HEK293T (cell line): ENCODE measurements at regions not wholly inside any gene's neighbourhood (a gene's known extent, or its start where the extent isn't known, plus 50 kb on each side); places are given as distances from the start of the nearest gene placed in this dataset.

Experiments
- CTCF ChIA-PET: fragments of 350-600 bp; formaldehyde crosslinking; extraction: SDS; loops from one replicate; lab custom pipeline; 2021; ENCODE audit warnings: antibody characterized with exemption, inconsistent platforms; lab: Yijun Ruan, JAX
- POLR2A ChIA-PET: fragments of 350-600 bp; formaldehyde crosslinking; extraction: SDS; loops from one replicate; lab custom pipeline; 2020; ENCODE audit warnings: antibody characterized with exemption, inconsistent platforms; lab: Yijun Ruan, JAX
- DNase-seq: peaks from one replicate; pipeline ENCODE4 v3.0.0; 2012; ENCODE audit warnings: mixed read lengths; ENCODE audit errors: extremely low spot score
- ARNT ChIP-seq: fragments of 450-650 bp; IDR thresholded peaks from 2 replicates; pipeline ENCODE4 v1.6.1; 2017; ENCODE audit warnings: mild to moderate bottlenecking
- BHLHE40 ChIP-seq: fragments of 450-650 bp; IDR thresholded peaks from 2 replicates; pipeline ENCODE4 v1.6.1; 2016; ENCODE audit warnings: mild to moderate bottlenecking, moderate library complexity, borderline replicate concordance
- CTBP1 ChIP-seq: fragments of 450-650 bp; IDR thresholded peaks from 2 replicates; pipeline ENCODE4 v1.6.1; 2016; ENCODE audit warnings: borderline replicate concordance
- ELF4 ChIP-seq: fragments of 450-650 bp; IDR thresholded peaks from 2 replicates; pipeline ENCODE4 v1.6.1; 2017; ENCODE audit warnings: antibody characterized with exemption
- FOXA1 ChIP-seq: fragments of 450-650 bp; IDR thresholded peaks from 2 replicates; pipeline ENCODE4 v1.6.1; 2016; ENCODE audit warnings: mild to moderate bottlenecking
- FOXK2 ChIP-seq: fragments of 450-650 bp; IDR thresholded peaks from 2 replicates; pipeline ENCODE4 v1.6.1; 2016; ENCODE audit warnings: mild to moderate bottlenecking
- HDGF ChIP-seq: fragments of 450-650 bp; IDR thresholded peaks from 2 replicates; pipeline ENCODE4 v1.6.1; 2017; ENCODE audit warnings: antibody characterized with exemption, borderline replicate concordance
- L3MBTL2 ChIP-seq: fragments of 450-650 bp; conservative IDR thresholded peaks from 2 replicates; pipeline ENCODE4 v1.6.1; 2016; ENCODE audit warnings: mild to moderate bottlenecking
- LEF1 ChIP-seq: fragments of 450-650 bp; IDR thresholded peaks from 2 replicates; pipeline ENCODE4 v1.6.1; 2017; ENCODE audit warnings: mild to moderate bottlenecking, borderline replicate concordance
- NFRKB ChIP-seq: fragments of 450-650 bp; IDR thresholded peaks from 2 replicates; pipeline ENCODE4 v1.6.1; 2016; ENCODE audit warnings: mild to moderate bottlenecking, moderate library complexity
- PKNOX1 ChIP-seq: fragments of 450-650 bp; IDR thresholded peaks from 2 replicates; pipeline ENCODE4 v1.6.1; 2016
- SP1 ChIP-seq: fragments of 450-650 bp; IDR thresholded peaks from 2 replicates; pipeline ENCODE4 v1.6.1; 2017
- SUZ12 ChIP-seq: fragments of 450-650 bp; IDR thresholded peaks from 2 replicates; pipeline ENCODE4 v1.6.1; 2016; ENCODE audit warnings: mild to moderate bottlenecking
- TARDBP ChIP-seq: fragments of 450-650 bp; IDR thresholded peaks from 2 replicates; pipeline ENCODE4 v1.6.1; 2016
- ZNF384 ChIP-seq: fragments of 450-650 bp; IDR thresholded peaks from 2 replicates; pipeline ENCODE4 v1.6.1; 2016

GRCh38 chr2:64400105-64400728 is 53.7 kb upstream of the LGALSL start:
- ChIA-PET POLR2A (no interaction called here), CTCF (no interaction called here)
- no peak for TF ChIP-seq CTBP1
- TF ChIP-seq ELF4: no peak
- TF ChIP-seq ARNT: no peak
- no peak for TF ChIP-seq SUZ12
- TF ChIP-seq FOXA1: no peak
- TF ChIP-seq TARDBP: no peak
- no peak for TF ChIP-seq SP1
- TF ChIP-seq ZNF384: no peak
- no peak for TF ChIP-seq NFRKB
- no peak for TF ChIP-seq HDGF
- TF ChIP-seq BHLHE40: no peak
- TF ChIP-seq FOXK2: no peak
- no peak for DNase-seq

- ChIA-PET CTCF (no interaction called here), POLR2A (no interaction called here)
- no peak for TF ChIP-seq FOXA1
- no peak for TF ChIP-seq PKNOX1
- TF ChIP-seq ELF4: no peak
- no peak for TF ChIP-seq NFRKB
- TF ChIP-seq HDGF: no peak
- TF ChIP-seq SP1: no peak
- TF ChIP-seq CTBP1: no peak
- TF ChIP-seq SUZ12: no peak
- TF ChIP-seq FOXK2: no peak
- TF ChIP-seq L3MBTL2: no peak
- TF ChIP-seq ZNF384: no peak
- no peak for TF ChIP-seq TARDBP
- TF ChIP-seq ARNT: no peak
- no peak for TF ChIP-seq BHLHE40
- DNase-seq: no peak
Observed at GRCh38 chr2:64400733-64401528, 53.0 kb upstream of the LGALSL start.

- ChIA-PET CTCF (no interaction called here), POLR2A (no interaction called here)
- DNase-seq: peak; percentile 26
Observed at GRCh38 chr2:64401529-64401880, 52.5 kb upstream of the LGALSL start.

GRCh38 chr2:64402876-64403275 is 51.1 kb upstream of the LGALSL start:
- ChIA-PET CTCF (no interaction called here), POLR2A (no interaction called here)
- TF ChIP-seq FOXK2: no peak
- no peak for TF ChIP-seq ELF4
- TF ChIP-seq FOXA1: no peak
- no peak for TF ChIP-seq TARDBP
- no peak for DNase-seq

More at GRCh38 chr2:64401529-64401880, 52.5 kb upstream of the LGALSL start:
- no peak for TF ChIP-seq LEF1
- TF ChIP-seq FOXK2: no peak
- TF ChIP-seq ELF4: no peak
- no peak for TF ChIP-seq TARDBP
- peak; percentile 14; the same call in 1 of the 2 replicates for TF ChIP-seq PKNOX1
- TF ChIP-seq L3MBTL2: no peak
- TF ChIP-seq ZNF384: no peak
- no peak for TF ChIP-seq SP1

- no peak for DNase-seq
- POLR2A ChIA-PET: no interaction called here
- CTCF ChIA-PET: interaction anchor here (0.6 kb wide), 1 partner anchor 992 kb away, joined by 3 read pairs; no protein-coding TSS in a partner anchor
- TF ChIP-seq PKNOX1: no peak
- no peak for TF ChIP-seq FOXA1
Observed at GRCh38 chr2:64403426-64403825, 50.5 kb upstream of the LGALSL start.

- ChIA-PET POLR2A (interaction anchor here (0.8 kb wide), 1 partner anchor 73 kb away, joined by 3 read pairs; no protein-coding TSS in a partner anchor), CTCF (interaction anchor here (0.6 kb wide), 1 partner anchor 992 kb away, joined by 3 read pairs; no protein-coding TSS in a partner anchor)
- TF ChIP-seq ELF4 (no peak), LEF1 (no peak), SUZ12 (no peak), PKNOX1 (no peak), BHLHE40 (no peak), NFRKB (no peak), ZNF384 (no peak), FOXK2 (no peak), HDGF (no peak)
- DNase-seq: no peak
Observed at GRCh38 chr2:64404002-64404731, 49.8 kb upstream of the LGALSL start.
